GM21423 (cell line): ENCODE measurements at regions not wholly inside any gene's neighbourhood (a gene's known extent, or its start where the extent isn't known, plus 50 kb on each side); places are given as distances from the start of the nearest gene placed in this dataset.
A peak's percentile ranks its signal among the peaks of the same experiment; 100 is the strongest.

ENCODE experiments used
- ATAC-seq: cut with Tn5 transposase; IDR thresholded peaks from one replicate; pipeline ENCODE4 v1.9.1; 2021; ENCODE audit warnings: mild to moderate bottlenecking, moderate library complexity; ENCODE audit not compliant: unreplicated experiment

DNA sequence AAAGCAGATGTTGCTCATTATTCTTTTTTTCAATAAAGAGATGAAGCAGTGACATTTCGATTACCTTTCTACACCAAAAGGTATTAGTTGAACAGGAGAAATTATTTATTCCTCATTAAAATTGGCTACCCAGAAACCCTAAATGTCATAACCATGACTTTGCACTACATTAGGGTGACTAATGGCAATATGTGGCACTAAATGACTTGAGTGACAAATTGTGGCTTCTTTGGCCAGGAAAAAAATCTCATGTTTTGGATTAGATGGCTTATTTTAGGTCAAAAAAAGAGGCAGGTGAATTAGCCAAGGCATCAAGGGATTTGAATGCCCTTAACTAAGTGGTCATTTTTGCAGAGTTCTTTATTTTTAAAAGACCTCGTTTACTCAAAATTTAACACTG, 353.9 kb downstream of the NDFIP2 start:
- no peak for ATAC-seq

DNA sequence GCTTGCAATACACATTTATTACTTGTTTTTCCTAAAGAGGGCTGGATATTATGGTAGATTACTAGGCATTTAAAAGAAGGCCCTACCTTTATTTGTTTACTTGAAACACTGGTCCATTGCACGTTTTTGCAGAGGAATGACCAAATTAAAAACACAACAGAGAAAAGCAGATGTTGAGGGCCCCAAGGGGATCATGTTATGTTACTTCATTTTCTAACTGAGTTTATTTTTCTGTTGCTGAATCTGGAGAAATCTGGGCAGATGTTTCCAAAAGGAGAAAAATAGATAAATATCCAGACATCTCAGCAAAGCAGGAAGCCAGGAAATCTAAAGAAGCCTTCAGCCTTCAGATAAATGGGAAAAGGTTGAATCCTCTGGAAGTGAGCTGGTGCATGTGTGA, 353.0 kb downstream of the NDFIP2 start:
- ATAC-seq, result no peak

DNA sequence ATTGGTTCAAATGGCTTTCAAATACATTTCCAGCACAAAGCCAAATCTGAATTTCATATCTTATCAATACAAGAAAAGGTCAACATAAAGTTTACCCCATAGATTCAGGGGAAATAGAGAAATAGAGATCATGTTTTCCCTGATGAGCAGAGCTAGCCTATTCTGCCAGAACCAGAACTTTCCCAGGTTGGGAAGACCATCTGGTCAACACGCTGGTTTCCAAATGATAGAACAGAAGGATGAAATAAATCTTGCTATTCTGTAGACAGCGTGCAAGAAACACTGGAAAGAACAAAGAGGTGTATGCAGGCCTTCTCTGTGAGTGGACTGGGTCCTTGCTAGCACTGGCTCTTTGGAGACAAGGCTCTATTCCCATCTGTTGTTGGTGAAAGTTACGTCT, 350.6 kb downstream of the NDFIP2 start:
- no peak for ATAC-seq

DNA sequence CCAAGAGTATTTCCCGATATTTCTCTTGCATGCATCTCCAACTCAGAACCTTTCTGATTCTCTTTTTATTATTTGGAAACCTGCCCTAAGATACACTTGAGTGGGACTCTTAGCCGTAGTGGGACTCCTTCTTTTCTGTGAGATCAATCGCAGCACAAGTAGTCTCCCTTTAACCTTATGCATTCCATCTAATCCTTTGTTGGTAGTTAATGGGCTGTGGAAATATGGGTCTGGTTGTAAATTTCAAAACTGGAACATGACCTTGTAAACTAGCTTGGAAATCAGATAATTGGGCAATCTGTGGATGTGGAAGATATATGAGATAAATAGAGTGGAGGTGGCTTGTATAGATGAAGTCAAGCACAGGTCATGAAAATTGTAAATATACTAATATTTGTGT, 350.0 kb downstream of the NDFIP2 start:
- ATAC-seq, result no peak

DNA sequence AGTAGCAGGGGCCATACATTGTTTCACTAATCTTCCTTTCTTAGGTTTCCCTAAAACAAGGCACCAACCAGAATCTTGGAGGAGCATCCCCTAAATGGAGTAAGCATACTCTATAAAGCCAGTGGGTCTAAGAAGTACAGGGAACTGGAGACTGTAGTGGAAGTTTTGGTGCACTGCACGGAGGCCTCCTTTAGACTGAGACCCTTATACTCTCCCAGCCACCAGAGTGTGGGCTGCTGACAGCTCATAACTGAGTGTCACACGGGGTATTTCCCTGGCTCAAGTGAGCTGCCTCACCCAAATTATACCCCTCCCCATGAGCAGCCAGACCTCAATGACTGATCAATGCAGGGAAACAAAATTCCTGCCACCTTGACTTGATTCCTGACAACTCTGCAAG, 349.5 kb downstream of the NDFIP2 start:
- ATAC-seq, result no peak

DNA sequence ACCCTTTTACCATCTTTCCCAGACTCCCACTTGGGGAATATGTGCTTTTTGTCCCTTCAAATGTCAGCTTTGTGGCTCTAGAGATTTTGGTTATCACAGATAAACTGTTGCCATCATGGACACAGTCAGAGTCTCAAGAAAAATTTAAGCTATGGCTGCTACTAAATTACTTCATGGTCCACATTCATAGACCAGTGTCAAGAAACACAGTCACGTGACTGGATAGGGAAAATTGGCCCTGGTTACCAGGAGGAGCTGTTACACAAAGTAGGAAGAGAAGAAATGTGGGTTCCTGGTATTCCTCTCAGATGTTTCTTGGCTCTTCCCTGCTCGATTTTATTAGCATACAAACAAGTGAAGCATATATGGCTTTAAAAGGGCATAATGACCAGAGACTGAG, 348.9 kb downstream of the NDFIP2 start:
- ATAC-seq, result no peak

DNA sequence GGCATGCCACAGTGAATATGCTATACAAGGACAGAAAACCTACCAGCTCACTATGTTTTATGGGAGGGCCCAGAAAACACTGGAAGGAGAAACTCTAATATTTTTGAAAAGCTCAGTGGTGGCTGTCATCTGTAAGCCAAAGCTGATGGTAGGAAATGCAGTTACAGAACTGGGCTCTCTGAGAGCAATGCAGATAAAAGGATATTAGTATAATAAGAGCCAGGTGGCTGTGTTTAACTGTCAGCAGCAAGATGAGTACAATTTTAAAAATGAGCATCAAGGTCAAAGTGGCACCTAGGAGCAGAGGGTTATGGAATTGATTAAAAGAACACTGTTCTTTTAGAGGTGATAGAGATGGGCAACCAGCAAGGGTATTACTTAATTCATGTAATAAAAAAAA, 345.0 kb downstream of the NDFIP2 start:
- no peak for ATAC-seq

DNA sequence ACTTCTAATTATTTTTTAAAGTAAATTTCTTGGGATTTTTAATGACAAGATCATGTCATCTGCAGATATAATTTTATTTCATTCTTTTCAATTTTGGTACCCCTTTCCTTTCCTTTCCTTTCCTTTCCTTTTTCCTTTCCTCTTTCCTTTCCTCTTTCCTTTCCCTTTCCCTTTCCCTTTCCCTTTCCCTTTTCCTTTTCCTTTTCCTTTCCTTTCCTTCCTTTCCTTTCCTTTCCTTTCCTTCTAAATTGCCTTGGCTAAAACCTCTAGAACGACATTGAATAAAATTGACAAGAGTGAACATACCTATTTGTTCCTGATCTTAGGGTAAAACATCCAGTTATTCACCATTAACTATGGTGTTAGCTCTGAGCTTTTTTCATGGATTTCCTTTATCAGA, 334.1 kb downstream of the NDFIP2 start:
- no peak for ATAC-seq

DNA sequence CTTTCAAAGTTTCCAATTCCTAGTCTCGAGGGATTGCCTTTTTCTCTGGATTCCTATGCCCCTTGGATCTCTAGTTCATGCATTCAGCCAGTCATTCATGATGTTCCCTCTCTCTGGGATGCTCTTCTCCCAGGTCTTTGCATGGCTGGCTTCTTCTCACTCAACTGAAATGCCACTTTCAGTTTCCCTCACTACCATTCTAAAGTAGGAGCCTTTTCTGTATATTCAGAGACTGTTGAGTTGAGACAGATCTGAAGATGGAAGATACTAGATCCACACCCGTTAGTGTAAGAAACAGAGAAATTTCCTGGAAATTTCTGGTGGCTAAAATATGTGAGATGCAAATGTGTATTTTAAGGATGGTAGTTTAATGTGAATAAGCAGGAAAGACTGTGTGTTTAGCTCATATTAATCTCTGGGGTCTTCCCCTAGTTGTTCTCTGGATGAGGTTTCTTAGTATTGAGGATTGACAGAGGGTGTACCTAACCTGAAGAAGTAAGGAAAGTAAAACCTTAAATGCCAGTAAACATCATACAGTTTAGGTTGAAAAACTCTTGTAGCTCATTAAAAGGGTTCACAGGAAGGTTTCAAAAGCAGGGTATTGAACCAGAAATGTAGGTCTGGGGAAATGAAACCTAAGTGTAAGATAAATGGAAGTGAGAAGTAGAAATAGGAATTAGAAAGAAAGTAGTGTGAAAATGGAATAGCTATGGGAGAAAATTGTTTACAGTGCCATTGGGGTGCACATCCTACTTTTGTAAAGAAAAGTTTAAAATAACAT, 331.3 kb downstream of the NDFIP2 start:
- ATAC-seq, result peak; percentile 77

DNA sequence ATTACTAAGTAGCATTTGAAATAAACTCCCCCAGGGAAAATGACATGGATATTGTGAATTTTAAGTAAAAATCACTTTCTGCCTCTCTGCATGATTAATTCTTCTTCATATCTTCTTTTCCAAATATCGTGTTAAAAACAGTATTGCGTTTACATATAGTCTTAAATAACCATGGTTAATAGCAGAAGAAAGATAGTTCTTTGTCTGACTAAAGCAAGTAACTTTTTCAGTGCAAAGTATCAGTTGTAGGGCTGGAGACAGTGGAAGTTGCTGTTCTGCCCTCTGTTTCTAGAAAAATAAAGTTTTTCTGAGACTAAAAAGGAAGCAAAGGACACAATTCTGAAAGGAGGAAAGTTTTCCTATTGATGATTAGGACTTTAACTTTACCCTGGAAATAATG, 330.2 kb downstream of the NDFIP2 start:
- no peak for ATAC-seq

DNA sequence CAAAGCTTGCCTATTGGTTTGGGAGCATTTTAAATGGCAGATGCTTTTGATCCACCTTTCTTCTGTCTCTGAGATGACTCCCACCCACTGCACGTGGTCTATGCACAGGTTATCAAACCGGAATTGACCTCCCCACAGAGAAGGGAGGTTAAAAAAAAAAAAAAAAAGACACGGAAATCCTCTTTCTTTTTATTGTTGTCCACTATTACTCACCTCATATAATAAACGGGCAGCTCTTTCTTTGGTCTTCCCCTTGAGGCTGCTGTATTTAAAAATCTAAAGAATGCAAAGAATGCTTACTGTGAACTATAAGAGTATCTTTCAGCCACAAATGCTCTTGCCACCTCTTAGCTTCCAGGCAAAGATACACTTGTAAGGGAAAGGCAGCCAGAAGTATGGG, 329.7 kb downstream of the NDFIP2 start:
- no peak for ATAC-seq

DNA sequence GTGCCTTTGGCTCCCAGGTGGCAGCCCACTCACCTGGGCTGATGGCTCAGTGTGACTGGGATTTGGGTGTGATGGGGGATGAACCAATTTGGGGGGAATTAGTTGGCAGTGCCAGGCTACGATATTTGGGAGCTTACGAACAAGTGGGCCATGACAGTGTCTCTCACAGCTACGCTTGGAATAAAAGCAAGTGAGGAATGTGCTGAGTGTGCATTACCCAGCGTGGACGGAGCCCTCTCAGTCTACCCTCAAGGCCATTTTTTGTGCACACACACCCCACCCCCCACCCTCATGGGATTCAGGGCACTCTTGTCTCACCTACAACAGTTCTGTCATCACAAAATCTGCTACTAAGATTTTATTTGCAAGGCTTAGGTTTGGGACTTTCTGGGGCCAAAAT, 329.1 kb downstream of the NDFIP2 start:
- ATAC-seq, result no peak

DNA sequence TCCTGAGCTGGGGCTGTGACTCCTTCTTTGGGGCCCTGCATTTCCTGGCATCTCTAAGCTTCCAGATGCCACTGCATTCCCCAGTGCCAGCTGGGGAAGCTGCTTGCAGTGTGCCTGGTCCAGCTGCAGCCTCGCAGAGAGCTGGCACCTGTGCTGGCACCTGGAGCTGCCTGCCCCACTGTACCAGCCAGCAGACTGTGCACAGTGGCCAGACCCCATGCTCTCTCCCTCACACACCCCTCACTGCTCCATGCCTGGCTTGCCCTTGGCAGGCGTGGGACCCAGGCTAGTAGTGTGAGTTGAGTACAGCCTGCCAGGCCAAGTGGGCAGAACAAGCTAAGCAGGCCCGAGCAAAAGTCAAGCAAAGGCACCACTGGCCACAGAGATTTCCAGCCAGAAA, 327.5 kb downstream of the NDFIP2 start:
- no peak for ATAC-seq

DNA sequence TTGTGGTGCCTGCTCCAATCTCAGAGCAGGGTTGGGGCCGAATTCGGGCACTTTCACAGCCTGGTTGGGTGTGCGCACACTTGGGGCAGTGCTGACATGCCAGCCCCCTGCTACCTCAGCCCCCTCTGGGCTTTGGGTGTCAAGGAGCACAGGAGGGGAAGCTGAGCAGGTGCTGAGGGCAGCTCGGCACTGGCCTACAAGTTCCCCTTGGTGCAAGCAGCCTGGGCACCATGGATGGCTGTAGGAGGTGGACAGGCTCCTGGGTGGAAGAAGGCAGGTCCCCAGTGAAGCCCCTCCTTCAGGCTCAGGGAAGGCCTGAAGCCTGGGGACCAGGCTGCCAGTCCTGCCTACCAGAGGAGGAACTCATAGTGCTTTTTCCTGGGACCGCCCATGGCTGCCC, 326.6 kb downstream of the NDFIP2 start:
- ATAC-seq, result no peak

DNA sequence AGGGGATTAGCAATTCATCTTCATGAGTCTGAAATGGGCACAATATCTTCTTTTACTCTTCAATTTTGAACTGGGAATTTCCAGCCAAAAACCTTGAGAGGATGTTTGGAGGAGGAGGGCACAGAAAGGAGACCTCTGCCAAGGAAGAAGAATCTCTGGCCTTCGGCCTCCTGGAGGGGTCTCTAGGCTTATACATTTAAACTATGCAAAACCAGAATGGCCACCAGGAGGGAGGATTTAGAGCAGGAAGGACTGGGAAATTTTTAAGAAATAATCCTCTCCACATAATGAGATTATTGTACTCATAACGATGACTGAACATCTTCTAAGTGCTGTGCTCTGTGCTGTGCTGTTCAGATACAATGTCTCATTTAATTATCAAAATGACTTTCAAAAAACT, 325.9 kb downstream of the NDFIP2 start:
- no peak for ATAC-seq

DNA sequence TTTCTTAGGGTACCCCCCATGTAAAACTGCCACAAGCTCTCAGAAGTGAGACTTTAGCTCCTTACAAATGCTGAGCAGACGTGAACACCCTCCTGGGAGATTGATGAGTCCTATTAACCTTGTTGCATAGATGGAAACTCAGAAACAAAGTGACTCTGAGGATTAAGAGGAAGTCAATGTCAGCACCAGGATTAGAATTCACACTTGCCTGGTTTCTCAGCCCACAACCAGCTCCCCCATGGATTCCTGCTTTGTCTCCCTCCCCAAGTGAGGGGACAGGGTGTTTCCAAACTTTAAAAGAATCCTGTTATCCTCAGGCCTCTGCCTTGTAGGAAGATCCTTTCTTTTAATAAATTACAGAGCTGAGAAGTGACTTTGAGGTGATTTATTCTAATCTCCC, 324.4 kb downstream of the NDFIP2 start:
- ATAC-seq, result no peak

DNA sequence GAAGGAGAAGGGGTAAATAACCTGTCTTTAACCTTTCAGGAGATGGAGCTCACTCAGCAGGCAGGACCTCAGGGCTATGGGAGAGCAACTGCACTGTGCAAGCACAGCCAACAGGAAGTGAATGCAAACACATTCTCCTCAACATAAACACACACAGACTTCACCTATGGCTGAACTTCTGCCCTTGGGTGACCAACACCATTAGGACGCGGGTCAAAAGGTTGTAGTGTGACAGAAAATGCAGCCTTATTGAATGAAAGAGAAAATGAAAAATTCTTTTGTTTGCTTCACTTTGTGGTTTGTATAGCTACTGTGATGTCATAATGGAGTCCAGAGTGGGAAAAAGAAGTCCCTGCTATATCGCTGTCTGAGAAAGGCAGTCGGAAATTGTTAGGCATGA, 323.0 kb downstream of the NDFIP2 start:
- ATAC-seq, result peak; percentile 69

DNA sequence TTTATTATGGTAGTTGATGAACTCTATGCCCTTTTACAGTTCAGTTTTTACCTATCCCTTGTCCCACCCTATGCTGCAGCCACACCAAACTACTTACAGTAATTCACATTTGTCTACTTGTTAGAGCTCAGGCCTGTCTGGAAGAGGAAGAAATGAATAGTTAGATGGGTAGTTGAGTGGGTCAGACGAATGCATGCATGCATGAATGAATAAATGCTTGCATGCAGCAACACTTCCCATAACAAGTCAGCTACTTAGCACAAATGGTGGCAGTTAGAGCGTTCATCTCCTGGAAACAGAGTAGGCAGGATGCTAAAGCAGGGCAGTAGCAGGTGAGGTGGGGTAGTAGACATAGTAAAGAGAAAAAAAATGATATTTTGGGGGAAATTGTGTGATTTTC, 322.3 kb downstream of the NDFIP2 start:
- ATAC-seq, result no peak

DNA sequence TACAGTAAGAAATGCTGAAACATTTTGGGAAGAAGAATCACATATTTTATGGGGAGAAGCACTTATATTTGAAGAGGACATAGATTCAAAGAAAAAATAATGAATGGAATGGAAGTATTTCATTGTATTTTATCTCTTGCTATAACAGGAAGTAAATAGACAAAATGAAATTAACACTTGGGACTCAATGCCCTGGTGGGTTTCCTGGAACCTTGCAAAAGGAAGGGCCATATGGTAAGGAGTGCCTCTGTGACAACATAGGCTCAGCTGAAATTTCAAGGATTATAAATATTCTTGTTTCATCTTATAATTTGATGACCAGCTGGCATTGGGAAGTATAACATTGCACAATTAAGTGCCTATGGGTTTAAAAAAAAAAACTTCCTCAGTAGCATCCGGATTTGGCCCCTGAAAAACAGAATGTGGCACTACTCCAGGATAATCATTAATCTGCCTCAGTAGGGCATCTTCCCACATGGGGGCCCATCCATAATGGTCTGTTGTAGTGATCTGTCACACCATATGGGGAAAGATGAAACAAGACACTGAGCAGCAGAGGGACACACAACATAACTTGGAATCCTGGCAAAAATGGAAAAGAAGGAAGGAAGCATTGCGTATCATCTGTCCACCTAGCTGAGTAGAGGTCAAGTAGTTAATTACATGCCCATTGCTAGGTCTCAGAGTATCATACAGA, 321.6 kb downstream of the NDFIP2 start:
- ATAC-seq, result no peak

DNA sequence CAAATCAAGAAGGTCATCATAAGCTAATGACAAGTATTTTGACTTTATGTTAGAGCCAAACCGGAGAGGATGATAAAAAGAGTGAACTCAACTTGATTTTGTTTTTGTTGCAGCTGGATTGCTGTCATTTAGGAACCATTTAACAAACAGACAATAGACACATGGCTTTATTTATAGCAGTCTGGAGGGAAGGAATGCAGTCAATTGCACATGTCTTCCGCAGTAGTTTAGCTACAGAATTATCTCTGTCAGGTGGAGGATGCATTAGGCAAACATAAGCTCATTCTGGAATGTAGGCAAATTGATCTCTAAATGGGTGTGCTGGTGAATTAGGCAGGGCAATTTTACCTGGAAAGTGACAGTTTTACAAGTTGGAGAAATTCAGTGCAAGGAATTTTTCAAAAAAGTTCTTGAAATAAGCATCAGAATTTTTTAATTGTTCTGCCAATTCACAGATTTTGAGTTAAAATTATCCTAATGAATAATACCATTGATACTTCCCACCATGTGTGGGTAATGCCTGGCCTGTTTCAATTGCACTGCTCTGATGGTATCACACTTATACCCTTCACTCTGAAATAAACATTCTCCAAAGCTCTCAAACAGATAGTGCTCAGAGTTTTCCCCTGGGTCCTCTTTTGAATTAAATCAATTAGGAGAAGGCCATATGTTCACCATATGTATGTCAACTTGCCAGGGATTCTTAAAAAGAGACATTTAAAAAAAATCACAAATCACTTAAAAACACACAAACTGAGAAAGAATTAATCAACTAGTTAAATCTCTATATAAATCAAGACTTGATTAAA, 318.3 kb downstream of the NDFIP2 start:
- ATAC-seq, result no peak

DNA sequence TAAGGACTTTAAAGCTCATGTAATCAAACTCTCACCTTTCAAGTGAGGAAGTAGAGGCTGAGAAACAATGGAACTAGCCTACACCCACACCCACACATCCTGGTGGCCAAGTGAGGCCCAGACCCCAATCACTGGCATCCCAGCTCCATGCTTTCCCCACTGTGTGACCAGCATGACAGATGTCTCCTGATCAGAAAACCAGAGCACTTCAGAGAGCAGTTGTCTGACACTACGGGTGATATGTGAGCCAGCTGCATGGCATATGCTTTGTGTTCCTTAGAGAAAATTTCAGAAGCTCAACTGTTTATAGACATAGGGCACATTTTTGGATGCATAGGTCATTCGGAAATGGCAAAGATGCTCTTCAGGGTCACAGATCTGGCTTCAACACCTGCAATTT, 315.2 kb downstream of the NDFIP2 start:
- no peak for ATAC-seq

DNA sequence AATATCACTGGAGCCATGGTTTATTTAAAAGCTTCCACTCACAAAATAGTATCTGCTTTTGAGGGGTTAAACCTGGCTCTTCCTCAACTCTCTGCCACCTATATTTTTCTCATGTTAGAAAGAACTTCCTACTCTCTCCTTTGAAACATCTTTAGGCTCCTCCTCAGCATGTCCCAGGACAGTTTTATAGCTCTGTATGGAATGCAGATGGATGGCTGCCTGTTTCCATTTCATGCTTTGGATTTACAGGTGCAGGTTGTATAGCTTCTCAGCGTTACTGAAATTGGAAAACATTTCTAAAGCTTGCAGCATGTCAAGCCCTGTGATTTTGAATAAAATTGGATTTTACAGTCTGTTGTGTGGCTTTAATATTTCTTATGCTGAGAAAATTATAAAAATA, 314.0 kb downstream of the NDFIP2 start:
- ATAC-seq, result no peak
